ENCODE measurements at regions not wholly inside any gene's neighbourhood (a gene's known extent, or its start where the extent isn't known, plus 50 kb on each side); places are given as distances from the start of the nearest gene placed in this dataset.

DNA sequence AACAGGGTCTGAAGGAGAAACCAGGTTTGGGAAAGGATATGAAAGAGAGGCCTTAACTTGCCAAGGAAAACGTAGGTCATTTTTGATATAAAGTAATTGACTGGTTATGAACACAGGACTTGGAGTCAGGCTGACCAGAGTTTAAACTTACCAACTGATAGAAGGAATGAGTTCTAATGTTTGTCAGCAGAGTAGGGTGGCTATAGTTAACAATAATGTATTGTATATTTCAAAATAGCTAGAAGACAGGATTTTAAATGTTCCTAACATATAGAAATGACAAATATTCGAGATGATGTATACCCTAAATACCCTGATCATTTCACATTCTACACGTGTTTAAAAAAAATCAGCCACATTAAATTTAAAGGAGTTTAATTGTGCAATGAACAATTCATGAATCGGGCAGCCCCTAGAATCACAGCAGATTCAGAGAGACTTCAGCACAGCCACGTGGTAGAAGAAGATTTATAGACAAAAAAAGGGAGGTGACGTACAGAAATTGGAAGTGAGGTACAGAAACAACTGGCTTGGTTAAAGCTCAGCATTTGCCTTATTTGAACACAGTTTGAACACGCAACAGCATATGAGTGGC lies 52.5 kb upstream of the PLEKHG7 start:
- no TSS peak for BruUV-seq (replicated peaks)
- POLR2A ChIA-PET = no interaction called here
- CTCF ChIA-PET = interaction anchor here (0.5 to 0.6 kb wide), 2 partner anchors 13 to 868 kb away, joined by 3 read pairs; no protein-coding TSS in a partner anchor
- Histone ChIP-seq H3K4me3 (ENCODE audit: low read depth in 2 of 2, low read length in 2 of 2) (no peak overlapping the region), H3K4me1 (ENCODE audit: control insufficient read depth, insufficient read depth, low read length) (no peaks in the 10 kb centered on the region), H3K9me3 (ENCODE audit: control insufficient read depth, insufficient read depth, low read depth, low read length) (no peaks in the 10 kb centered on the region), H3K27me3 (ENCODE audit: control insufficient read depth, insufficient read depth, low read length) (peaks cover 4% of the 10 kb centered on the region; the same call in 1 of the 2 replicates), H3K27ac (ENCODE audit: low read length) (no peak overlapping the region), H3K36me3 (ENCODE audit: control insufficient read depth, insufficient read depth, low read length) (no peaks in the 10 kb centered on the region)
- TF ChIP-seq POLR2AphosphoS5 (IDR thresholded peaks at IDR 0.05; ENCODE audit: low read depth, low read length) = no peak
- TF ChIP-seq, protein P1, sequence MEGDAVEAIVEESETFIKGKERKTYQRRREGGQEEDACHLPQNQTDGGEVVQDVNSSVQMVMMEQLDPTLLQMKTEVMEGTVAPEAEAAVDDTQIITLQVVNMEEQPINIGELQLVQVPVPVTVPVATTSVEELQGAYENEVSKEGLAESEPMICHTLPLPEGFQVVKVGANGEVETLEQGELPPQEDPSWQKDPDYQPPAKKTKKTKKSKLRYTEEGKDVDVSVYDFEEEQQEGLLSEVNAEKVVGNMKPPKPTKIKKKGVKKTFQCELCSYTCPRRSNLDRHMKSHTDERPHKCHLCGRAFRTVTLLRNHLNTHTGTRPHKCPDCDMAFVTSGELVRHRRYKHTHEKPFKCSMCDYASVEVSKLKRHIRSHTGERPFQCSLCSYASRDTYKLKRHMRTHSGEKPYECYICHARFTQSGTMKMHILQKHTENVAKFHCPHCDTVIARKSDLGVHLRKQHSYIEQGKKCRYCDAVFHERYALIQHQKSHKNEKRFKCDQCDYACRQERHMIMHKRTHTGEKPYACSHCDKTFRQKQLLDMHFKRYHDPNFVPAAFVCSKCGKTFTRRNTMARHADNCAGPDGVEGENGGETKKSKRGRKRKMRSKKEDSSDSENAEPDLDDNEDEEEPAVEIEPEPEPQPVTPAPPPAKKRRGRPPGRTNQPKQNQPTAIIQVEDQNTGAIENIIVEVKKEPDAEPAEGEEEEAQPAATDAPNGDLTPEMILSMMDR (IDR thresholded peaks at IDR 0.05) = peak; percentile 56
- DNase-seq (ENCODE audit: low read depth, low spot score) (no peak), ATAC-seq (peak; percentile 45; the same call in 1 of the 2 replicates)
- intact Hi-C loops (cut with micrococcal nuclease; ENCODE audit: unreplicated experiment) = loop anchor here (5.0 kb wide), 3 partner anchors 503 to 1288 kb away; partner anchors contain the start of gene BTG1
- in situ Hi-C loops (cut with HindIII; ENCODE audit: low pct_unique_long_range_greater_than_20kb, low sequenced_read_pairs) = no loop called here

DNA sequence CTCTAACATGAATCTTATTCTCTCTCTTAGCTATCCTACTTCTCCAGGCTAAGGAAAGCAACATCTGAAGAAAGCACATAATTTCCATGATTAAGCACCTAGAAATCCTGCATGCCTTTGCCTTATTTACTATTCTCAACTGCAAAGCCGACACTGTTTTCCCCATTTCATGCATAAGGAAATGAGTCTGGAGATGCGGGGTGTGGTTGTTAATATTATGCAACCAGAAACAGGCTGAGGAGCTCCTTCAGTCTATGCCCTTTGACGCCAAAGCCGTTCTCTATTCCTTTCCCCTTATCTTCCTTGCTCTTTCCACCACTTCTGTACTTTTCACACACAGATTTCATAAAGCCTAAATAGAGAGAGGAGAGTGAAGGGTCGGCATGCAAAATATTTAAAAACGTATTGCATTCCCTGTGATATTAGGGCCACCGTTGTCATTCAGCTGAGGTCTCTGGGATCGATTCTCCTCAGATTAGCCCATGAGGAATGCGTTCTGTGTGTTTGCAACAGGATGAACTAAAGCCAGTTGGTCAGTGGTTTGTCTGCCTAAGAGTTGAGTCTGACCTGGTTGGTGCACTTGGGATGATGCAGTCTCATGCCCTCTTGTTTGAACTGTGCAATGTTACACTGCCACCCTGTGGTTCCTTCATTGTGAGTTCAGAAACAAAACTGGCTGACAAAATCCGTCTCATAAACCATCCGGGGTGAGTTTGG lies 53.1 kb upstream of the PLEKHG7 start:
- in situ Hi-C loops (cut with HindIII; ENCODE audit: low pct_unique_long_range_greater_than_20kb, low sequenced_read_pairs) (no loop called here), intact Hi-C loops (cut with micrococcal nuclease; ENCODE audit: unreplicated experiment) (loop anchor here (5.0 kb wide), 3 partner anchors 502 to 1287 kb away; partner anchors contain the start of gene BTG1)
- peaks cover 4% of the 10 kb centered on the region; the same call in 1 of the 2 replicates for H3K27me3 ChIP-seq (ENCODE audit: control insufficient read depth, insufficient read depth, low read length)

DNA sequence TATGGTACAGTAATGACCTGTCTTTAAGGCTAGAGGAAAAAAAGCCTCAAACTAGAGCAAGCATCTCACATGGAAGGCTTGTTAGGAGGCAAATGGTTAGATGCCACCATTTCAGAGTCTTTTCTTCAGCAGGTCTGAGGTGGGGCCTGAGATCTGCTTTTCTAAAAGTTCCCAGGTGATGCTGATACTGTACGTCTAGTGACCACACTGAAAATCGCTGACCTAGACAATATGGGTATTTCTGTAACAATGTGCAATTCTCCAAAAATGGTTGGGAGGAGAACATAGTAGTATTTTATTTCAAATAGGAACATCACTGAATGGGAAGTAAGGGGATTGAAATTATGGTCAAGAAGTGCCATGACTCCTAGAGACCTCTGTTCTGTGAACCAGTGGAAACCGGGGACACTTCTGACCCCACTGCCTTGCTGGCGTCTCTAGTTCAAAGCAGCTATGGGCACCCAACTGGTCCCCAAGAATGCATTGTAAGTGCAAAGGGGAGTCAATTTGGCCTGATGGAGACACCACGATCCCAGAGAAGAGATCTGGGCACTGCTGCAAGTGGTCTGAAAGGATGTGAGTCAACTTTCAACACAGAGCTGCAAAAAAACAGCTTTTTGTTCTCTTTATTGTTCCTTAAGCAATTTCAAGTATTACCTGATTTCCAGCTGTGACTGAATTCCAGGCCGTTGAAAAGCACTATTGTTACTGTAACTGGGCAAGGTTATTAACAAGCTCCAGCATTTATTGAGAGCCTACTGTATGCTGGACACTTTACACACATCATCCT lies 54.4 kb upstream of the PLEKHG7 start:
- intact Hi-C loops (cut with micrococcal nuclease; ENCODE audit: unreplicated experiment) = no loop called here
- TF ChIP-seq POLR2AphosphoS5 (IDR thresholded peaks at IDR 0.05; ENCODE audit: low read depth, low read length) (no peak), SIN3A (IDR thresholded peaks at IDR 0.05; ENCODE audit: borderline replicate concordance, insufficient read depth, low read depth, low read length) (no peak), TCF7L2 (IDR thresholded peaks at IDR 0.05; ENCODE audit: low read depth, low read length) (no peak)
- TF ChIP-seq, protein P1 (IDR thresholded peaks at IDR 0.05) = no peak
- TF ChIP-seq, protein P2, sequence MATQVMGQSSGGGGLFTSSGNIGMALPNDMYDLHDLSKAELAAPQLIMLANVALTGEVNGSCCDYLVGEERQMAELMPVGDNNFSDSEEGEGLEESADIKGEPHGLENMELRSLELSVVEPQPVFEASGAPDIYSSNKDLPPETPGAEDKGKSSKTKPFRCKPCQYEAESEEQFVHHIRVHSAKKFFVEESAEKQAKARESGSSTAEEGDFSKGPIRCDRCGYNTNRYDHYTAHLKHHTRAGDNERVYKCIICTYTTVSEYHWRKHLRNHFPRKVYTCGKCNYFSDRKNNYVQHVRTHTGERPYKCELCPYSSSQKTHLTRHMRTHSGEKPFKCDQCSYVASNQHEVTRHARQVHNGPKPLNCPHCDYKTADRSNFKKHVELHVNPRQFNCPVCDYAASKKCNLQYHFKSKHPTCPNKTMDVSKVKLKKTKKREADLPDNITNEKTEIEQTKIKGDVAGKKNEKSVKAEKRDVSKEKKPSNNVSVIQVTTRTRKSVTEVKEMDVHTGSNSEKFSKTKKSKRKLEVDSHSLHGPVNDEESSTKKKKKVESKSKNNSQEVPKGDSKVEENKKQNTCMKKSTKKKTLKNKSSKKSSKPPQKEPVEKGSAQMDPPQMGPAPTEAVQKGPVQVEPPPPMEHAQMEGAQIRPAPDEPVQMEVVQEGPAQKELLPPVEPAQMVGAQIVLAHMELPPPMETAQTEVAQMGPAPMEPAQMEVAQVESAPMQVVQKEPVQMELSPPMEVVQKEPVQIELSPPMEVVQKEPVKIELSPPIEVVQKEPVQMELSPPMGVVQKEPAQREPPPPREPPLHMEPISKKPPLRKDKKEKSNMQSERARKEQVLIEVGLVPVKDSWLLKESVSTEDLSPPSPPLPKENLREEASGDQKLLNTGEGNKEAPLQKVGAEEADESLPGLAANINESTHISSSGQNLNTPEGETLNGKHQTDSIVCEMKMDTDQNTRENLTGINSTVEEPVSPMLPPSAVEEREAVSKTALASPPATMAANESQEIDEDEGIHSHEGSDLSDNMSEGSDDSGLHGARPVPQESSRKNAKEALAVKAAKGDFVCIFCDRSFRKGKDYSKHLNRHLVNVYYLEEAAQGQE (IDR thresholded peaks at IDR 0.05; ENCODE audit: insufficient read depth in 1 of 2, low read depth in 2 of 2, low read length in 1 of 2) = no peak
- CTCF ChIA-PET = no interaction called here
- in situ Hi-C loops (cut with HindIII; ENCODE audit: low pct_unique_long_range_greater_than_20kb, low sequenced_read_pairs) = no loop called here
- BruUV-seq (replicated peaks) = no TSS peak
- ATAC-seq = no peak
- H3K4me3 ChIP-seq (ENCODE audit: low read depth in 2 of 2, low read length in 2 of 2) = no peak overlapping the region
- H3K9me3 ChIP-seq (ENCODE audit: control insufficient read depth, insufficient read depth, low read depth, low read length) = no peaks in the 10 kb centered on the region
- H3K36me3 ChIP-seq (ENCODE audit: control insufficient read depth, insufficient read depth, low read length) = no peaks in the 10 kb centered on the region
- H3K4me1 ChIP-seq (ENCODE audit: control insufficient read depth, insufficient read depth, low read length) = no peaks in the 10 kb centered on the region
- H3K27me3 ChIP-seq (ENCODE audit: control insufficient read depth, insufficient read depth, low read length) = peaks cover 4% of the 10 kb centered on the region; the same call in 1 of the 2 replicates
- POLR2A ChIA-PET = no interaction called here
- no peak for DNase-seq (ENCODE audit: low read depth, low spot score)
- H3K27ac ChIP-seq (ENCODE audit: low read length) = no peak overlapping the region

More for the DNA sequence above, 53.1 kb upstream of the PLEKHG7 start:
- Histone ChIP-seq H3K4me1 (ENCODE audit: control insufficient read depth, insufficient read depth, low read length) (no peaks in the 10 kb centered on the region), H3K36me3 (ENCODE audit: control insufficient read depth, insufficient read depth, low read length) (no peaks in the 10 kb centered on the region), H3K4me3 (ENCODE audit: low read depth in 2 of 2, low read length in 2 of 2) (no peak overlapping the region), H3K27ac (ENCODE audit: low read length) (no peak overlapping the region), H3K9me3 (ENCODE audit: control insufficient read depth, insufficient read depth, low read depth, low read length) (no peaks in the 10 kb centered on the region)
- ChIA-PET CTCF (interaction anchor here (0.8 kb wide), 1 partner anchor 1267 kb away, joined by 4 read pairs; no protein-coding TSS in a partner anchor), POLR2A (no interaction called here)
- ATAC-seq = peak; percentile 95
- DNase-seq (ENCODE audit: low read depth, low spot score) = peak; percentile 61
- no TSS peak for BruUV-seq (replicated peaks)
- TF ChIP-seq, protein P1 (IDR thresholded peaks at IDR 0.05) = peak; percentile 80
- no peak for TF ChIP-seq POLR2AphosphoS5 (IDR thresholded peaks at IDR 0.05; ENCODE audit: low read depth, low read length)
